ENCODE measurements at regions not wholly inside any gene's neighbourhood (a gene's known extent, or its start where the extent isn't known, plus 50 kb on each side); places are given as distances from the start of the nearest gene placed in this dataset.

GRCh38 chr4:11566444-11567022 is 137.8 kb upstream of the HS3ST1 start:
- Histone ChIP-seq H4K8ac (ENCODE audit: low read depth in 2 of 2, low read length in 2 of 2) (no peak overlapping the region), H3K36me3 (ENCODE audit: control insufficient read depth, insufficient read depth, low read length) (no peaks in the 10 kb centered on the region), H2BK15ac (ENCODE audit: low read depth, low read length) (no peak overlapping the region), H3K79me1 (ENCODE audit: low read depth in 1 of 2, low read length in 2 of 2) (no peaks in the 10 kb centered on the region), H2BK120ac (ENCODE audit: low read depth, low read length) (no peak overlapping the region), H2BK20ac (ENCODE audit: low read depth, low read length) (no peak overlapping the region), H3K9me1 (ENCODE audit: insufficient read depth, low read length) (no peaks in the 10 kb centered on the region), H4K20me1 (ENCODE audit: insufficient read depth, low read length) (no peaks in the 10 kb centered on the region), H3K9me3 (ENCODE audit: control insufficient read depth, insufficient read depth, low read length) (no peaks in the 10 kb centered on the region), H3K18ac (ENCODE audit: low read depth, low read length) (no peak overlapping the region), H3K4ac (ENCODE audit: low read depth, low read length) (no peak overlapping the region), H3K4me3 (ENCODE audit: insufficient read depth, low read depth, low read length) (no peak overlapping the region), H4K91ac (ENCODE audit: insufficient read depth, low read depth, low read length) (no peak overlapping the region), H2AK5ac (ENCODE audit: low read depth, low read length) (no peak overlapping the region), H3K14ac (replicated peaks; ENCODE audit: low read depth, low read length) (no peak overlapping the region), H3K9ac (ENCODE audit: low read depth, low read length) (no peak overlapping the region), H3K4me2 (ENCODE audit: low read depth, low read length) (no peak overlapping the region; the same call in 1 of the 2 replicates), H3K4me1 (ENCODE audit: control insufficient read depth, insufficient read depth, low read length) (no peaks in the 10 kb centered on the region), H3K27me3 (ENCODE audit: control insufficient read depth, insufficient read depth, low read length) (no peaks in the 10 kb centered on the region), H3K23ac (ENCODE audit: low read depth, low read length) (no peak overlapping the region), H3K56ac (ENCODE audit: extremely low read depth, insufficient read depth, low read length) (no peak overlapping the region), H3K27ac (ENCODE audit: insufficient read depth, low read length) (no peak overlapping the region; the same call in 1 of the 2 replicates), H2BK5ac (ENCODE audit: low read depth, low read length, poor library complexity, severe bottlenecking) (no peak overlapping the region), H2AFZ (replicated peaks; ENCODE audit: low read length, poor library complexity) (no peak overlapping the region), H2AK9ac (replicated peaks; ENCODE audit: low read depth, low read length, poor library complexity) (no peak overlapping the region), H4K5ac (ENCODE audit: low read depth, low read length) (no peak overlapping the region)
- dilution Hi-C loops (cut with HindIII; ENCODE audit: low sequenced_read_pairs, unreplicated experiment) (no loop called here), in situ Hi-C loops (cut with MboI; ENCODE audit: low sequenced_read_pairs) (no loop called here), intact Hi-C loops (cut with micrococcal nuclease) (no loop called here)
- TF ChIP-seq NFE2L2 (IDR thresholded peaks at IDR 0.05; ENCODE audit: low read depth, low read length) = no peak
- peak; percentile 45 for TF ChIP-seq CEBPB (IDR thresholded peaks at IDR 0.05; ENCODE audit: low read depth, low read length)
- TF ChIP-seq SMC3 (IDR thresholded peaks at IDR 0.05; ENCODE audit: low read depth, low read length) = no peak
- no peak for TF ChIP-seq FOS (IDR thresholded peaks at IDR 0.05; ENCODE audit: low read depth, low read length)
- TF ChIP-seq MXI1 (IDR thresholded peaks at IDR 0.05; ENCODE audit: borderline replicate concordance, low read depth, low read length) = no peak
- no peak for TF ChIP-seq RAD21 (IDR thresholded peaks at IDR 0.05; ENCODE audit: low read length)
- no peak for TF ChIP-seq BHLHE40 (IDR thresholded peaks at IDR 0.05; ENCODE audit: low read depth, low read length)
- no peak for TF ChIP-seq CHD1 (IDR thresholded peaks at IDR 0.05; ENCODE audit: low read depth, low read length)
- TF ChIP-seq MAZ (IDR thresholded peaks at IDR 0.05; ENCODE audit: borderline replicate concordance, low read depth, low read length) = no peak
- POLR2A ChIA-PET (ENCODE audit: unreplicated experiment) = no interaction called here
- peak; percentile 77 for DNase-seq
- BruUV-seq (replicated peaks) = no TSS peak
- peak; percentile 94 for ATAC-seq (ENCODE audit: low read depth)
- CTCF ChIA-PET = no interaction called here
- 0 to 80% methylated on average over 1 of the region's 2 CpGs for WGBS, 2 experiments (ENCODE audit: extremely low coverage in 2 of 2, insufficient read length in 1 of 2)
